Left ventricle myocardium inferior (tissue), 1 donor: ENCODE measurements at regions not wholly inside any gene's neighbourhood (a gene's known extent, or its start where the extent isn't known, plus 50 kb on each side); places are given as distances from the start of the nearest gene placed in this dataset.

Experiments used
- DNase-seq: peaks from one replicate; pipeline ENCODE4 v3.0.0-alpha.2; 2020
- H3K27ac ChIP-seq: fragments of 200-600 bp; replicated peaks from 2 replicates; pipeline ENCODE4 v1.8.0; 2021
- H3K27me3 ChIP-seq: fragments of 200-600 bp; 2 replicates; pipeline ENCODE4 v1.8.0; 2021; ENCODE audit warnings: low read depth
- H3K36me3 ChIP-seq: fragments of 200-600 bp; 2 replicates; pipeline ENCODE4 v1.8.0; 2021
- H3K4me1 ChIP-seq: fragments of 200-600 bp; 2 replicates; pipeline ENCODE4 v1.8.0; 2021
- H3K4me3 ChIP-seq: fragments of 200-600 bp; 2 replicates; pipeline ENCODE4 v1.8.0; 2021; ENCODE audit warnings: mild to moderate bottlenecking, moderate library complexity
- H3K9me3 ChIP-seq: fragments of 200-600 bp; replicated peaks from 2 replicates; pipeline ENCODE4 v1.8.0; 2021
- CTCF ChIP-seq: fragments of 200-600 bp; IDR thresholded peaks from 2 replicates; pipeline ENCODE4 v1.8.0; 2021; ENCODE audit warnings: antibody characterized with exemption, mild to moderate bottlenecking, borderline replicate concordance
- intact Hi-C: fragments of 100-400 bp; cut with micrococcal nuclease; formaldehyde crosslinking; loops from one replicate; pipeline ENCODE4 v1.11.0; 2022
- donor health status: DM: no; HTN: yes; CAD: no; lungs with severe emphysema.

- intact Hi-C loops = no loop called here
- TF ChIP-seq CTCF = no peak
- Histone ChIP-seq H3K4me3 (no peak overlapping the region), H3K27ac (no peak overlapping the region), H3K4me1 (no peaks in the 10 kb centered on the region), H3K9me3 (no peaks in the 10 kb centered on the region), H3K36me3 (no peaks in the 10 kb centered on the region), H3K27me3 (no peaks in the 10 kb centered on the region)
- DNase-seq = no peak
Observed at GRCh38 chr1:57882072-57882471, 458.2 kb upstream of the DAB1 start.

GRCh38 chr1:57881639-57882038 is 457.8 kb upstream of the DAB1 start:
- no peaks in the 10 kb centered on the region for H3K4me1 ChIP-seq
- intact Hi-C loops = no loop called here
- H3K4me3 ChIP-seq = no peak overlapping the region
- H3K27me3 ChIP-seq = no peaks in the 10 kb centered on the region
- TF ChIP-seq CTCF = no peak
- no peak overlapping the region for H3K27ac ChIP-seq
- no peaks in the 10 kb centered on the region for H3K36me3 ChIP-seq
- no peak for DNase-seq
- no peaks in the 10 kb centered on the region for H3K9me3 ChIP-seq

- H3K9me3 ChIP-seq = no peaks in the 10 kb centered on the region
- no peak for TF ChIP-seq CTCF
- H3K4me1 ChIP-seq = no peaks in the 10 kb centered on the region
- no peaks in the 10 kb centered on the region for H3K36me3 ChIP-seq
- DNase-seq = no peak
- intact Hi-C loops = no loop called here
- no peaks in the 10 kb centered on the region for H3K27me3 ChIP-seq
- no peak overlapping the region for H3K4me3 ChIP-seq
- H3K27ac ChIP-seq = no peak overlapping the region
Observed at GRCh38 chr1:57879700-57880099, 455.8 kb upstream of the DAB1 start.

DNA sequence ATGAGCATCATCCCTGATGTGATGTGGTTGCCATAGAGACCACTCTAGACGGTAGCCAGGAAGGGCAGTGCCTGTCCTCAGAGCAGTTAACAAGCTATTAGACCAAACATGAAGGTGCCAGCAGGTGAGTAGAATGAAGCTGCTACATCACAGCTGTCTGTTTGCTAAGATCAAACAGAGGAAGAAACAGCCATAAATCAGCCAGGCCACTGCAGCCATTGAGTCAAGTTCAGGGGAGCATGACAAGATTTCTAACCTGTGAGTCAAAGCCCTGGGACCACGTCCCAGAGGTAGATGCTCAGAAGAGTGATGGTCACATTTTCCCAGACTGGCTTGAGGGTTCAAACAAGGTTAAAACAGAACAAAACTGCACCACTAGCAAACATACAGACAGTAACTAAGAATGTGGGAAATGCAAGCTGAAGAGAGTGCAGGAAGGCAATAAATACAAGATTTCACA is 450.6 kb upstream of the DAB1 start:
- H3K9me3 ChIP-seq = no peaks in the 10 kb centered on the region
- DNase-seq = no peak
- no peaks in the 10 kb centered on the region for H3K4me1 ChIP-seq
- no peak for TF ChIP-seq CTCF
- H3K36me3 ChIP-seq = no peaks in the 10 kb centered on the region
- no peak overlapping the region for H3K27ac ChIP-seq
- H3K27me3 ChIP-seq = no peaks in the 10 kb centered on the region
- no peak overlapping the region for H3K4me3 ChIP-seq
- intact Hi-C loops = no loop called here

DNA sequence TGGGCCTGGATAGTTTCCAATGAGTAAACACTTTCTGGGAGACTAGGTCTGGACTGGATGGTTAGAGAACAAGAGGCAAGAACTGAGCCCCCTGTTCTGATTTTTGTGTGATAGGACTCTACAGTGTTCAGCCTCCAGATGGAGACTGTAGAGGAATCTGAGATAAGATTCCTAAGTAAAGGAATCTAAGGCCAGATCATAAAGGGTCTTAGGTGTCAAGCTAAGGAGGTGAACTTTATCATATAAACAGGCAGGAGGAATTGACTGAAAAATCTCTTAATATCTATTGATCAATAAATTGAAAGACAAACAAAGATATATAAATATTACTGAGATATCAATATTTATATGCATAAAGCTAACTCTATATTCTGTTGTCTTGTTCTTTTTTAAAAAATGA is 449.1 kb upstream of the DAB1 start:
- H3K27ac ChIP-seq = no peak overlapping the region
- no peak overlapping the region for H3K4me3 ChIP-seq
- H3K9me3 ChIP-seq = no peaks in the 10 kb centered on the region
- no peaks in the 10 kb centered on the region for H3K4me1 ChIP-seq
- intact Hi-C loops = no loop called here
- no peaks in the 10 kb centered on the region for H3K36me3 ChIP-seq
- DNase-seq = no peak
- TF ChIP-seq CTCF = no peak
- H3K27me3 ChIP-seq = no peaks in the 10 kb centered on the region

- H3K9me3 ChIP-seq = no peaks in the 10 kb centered on the region
- intact Hi-C loops = no loop called here
- TF ChIP-seq CTCF = no peak
- H3K27ac ChIP-seq = no peak overlapping the region
- no peak for DNase-seq
- no peaks in the 10 kb centered on the region for H3K4me1 ChIP-seq
- no peaks in the 10 kb centered on the region for H3K27me3 ChIP-seq
- no peak overlapping the region for H3K4me3 ChIP-seq
- no peaks in the 10 kb centered on the region for H3K36me3 ChIP-seq
Observed at GRCh38 chr1:57868908-57869307, 445.0 kb upstream of the DAB1 start.
